ENCODE measurements at regions not wholly inside any gene's neighbourhood (a gene's known extent, or its start where the extent isn't known, plus 50 kb on each side); places are given as distances from the start of the nearest gene placed in this dataset.

DNA sequence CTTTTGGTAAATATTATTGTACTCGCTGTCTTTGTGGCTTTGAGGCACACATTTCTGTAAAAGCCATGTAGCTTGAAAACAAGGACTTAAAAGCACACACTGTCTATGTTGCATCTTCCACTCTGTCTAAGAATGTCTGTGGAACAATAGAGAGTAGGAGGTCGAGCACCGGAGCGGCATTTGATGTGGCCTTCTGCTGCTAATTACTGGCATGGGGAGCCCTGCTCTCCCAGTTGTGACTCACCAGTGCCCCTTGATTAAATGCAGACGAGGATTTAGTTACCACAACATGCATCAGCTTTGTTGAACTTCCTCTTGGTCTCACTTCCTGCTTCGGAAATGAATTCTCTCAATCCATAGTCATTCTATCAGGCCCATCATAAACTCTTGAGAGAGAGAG, 680.7 kb upstream of the SLC35B3 start:
- TF ChIP-seq NFIC (IDR thresholded peaks at IDR 0.05) (no peak), TAF1 (IDR thresholded peaks at IDR 0.05; ENCODE audit: low read depth) (no peak)

DNA sequence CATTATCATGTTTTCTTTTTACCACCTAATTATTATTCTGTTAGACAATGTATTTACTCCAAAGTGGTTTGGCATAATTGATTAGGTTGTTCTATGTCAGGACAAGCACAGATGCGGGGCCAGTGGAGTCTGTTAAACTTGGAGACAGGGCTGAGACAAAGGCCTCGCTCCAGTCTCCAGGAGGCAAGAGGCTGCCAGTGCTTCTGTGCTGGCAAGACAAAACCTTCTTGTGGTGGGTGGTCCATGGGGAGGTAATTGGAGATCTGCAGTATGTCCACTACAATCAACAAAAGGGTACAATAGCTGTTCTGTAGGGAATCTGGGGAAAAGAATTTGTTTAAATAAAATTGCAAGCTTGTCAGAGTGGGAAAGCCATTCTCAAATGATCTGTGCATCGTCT, 677.2 kb upstream of the SLC35B3 start:
- no peak for TF ChIP-seq CREB1 (IDR thresholded peaks at IDR 0.05; ENCODE audit: low read depth)
- TF ChIP-seq EP300 (IDR thresholded peaks at IDR 0.05; ENCODE audit: borderline replicate concordance) = no peak
- TF ChIP-seq TCF12 (IDR thresholded peaks at IDR 0.05; ENCODE audit: low read depth) = no peak
- no peak for TF ChIP-seq TAF1 (IDR thresholded peaks at IDR 0.05; ENCODE audit: low read depth)
- TF ChIP-seq, protein P1, sequence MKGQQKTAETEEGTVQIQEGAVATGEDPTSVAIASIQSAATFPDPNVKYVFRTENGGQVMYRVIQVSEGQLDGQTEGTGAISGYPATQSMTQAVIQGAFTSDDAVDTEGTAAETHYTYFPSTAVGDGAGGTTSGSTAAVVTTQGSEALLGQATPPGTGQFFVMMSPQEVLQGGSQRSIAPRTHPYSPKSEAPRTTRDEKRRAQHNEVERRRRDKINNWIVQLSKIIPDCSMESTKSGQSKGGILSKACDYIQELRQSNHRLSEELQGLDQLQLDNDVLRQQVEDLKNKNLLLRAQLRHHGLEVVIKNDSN (IDR thresholded peaks at IDR 0.05) = no peak
- TF ChIP-seq, protein P2, sequence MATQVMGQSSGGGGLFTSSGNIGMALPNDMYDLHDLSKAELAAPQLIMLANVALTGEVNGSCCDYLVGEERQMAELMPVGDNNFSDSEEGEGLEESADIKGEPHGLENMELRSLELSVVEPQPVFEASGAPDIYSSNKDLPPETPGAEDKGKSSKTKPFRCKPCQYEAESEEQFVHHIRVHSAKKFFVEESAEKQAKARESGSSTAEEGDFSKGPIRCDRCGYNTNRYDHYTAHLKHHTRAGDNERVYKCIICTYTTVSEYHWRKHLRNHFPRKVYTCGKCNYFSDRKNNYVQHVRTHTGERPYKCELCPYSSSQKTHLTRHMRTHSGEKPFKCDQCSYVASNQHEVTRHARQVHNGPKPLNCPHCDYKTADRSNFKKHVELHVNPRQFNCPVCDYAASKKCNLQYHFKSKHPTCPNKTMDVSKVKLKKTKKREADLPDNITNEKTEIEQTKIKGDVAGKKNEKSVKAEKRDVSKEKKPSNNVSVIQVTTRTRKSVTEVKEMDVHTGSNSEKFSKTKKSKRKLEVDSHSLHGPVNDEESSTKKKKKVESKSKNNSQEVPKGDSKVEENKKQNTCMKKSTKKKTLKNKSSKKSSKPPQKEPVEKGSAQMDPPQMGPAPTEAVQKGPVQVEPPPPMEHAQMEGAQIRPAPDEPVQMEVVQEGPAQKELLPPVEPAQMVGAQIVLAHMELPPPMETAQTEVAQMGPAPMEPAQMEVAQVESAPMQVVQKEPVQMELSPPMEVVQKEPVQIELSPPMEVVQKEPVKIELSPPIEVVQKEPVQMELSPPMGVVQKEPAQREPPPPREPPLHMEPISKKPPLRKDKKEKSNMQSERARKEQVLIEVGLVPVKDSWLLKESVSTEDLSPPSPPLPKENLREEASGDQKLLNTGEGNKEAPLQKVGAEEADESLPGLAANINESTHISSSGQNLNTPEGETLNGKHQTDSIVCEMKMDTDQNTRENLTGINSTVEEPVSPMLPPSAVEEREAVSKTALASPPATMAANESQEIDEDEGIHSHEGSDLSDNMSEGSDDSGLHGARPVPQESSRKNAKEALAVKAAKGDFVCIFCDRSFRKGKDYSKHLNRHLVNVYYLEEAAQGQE (IDR thresholded peaks at IDR 0.05; ENCODE audit: low read depth) = no peak
- no peak for TF ChIP-seq CEBPB (IDR thresholded peaks at IDR 0.05)
- no peak for TF ChIP-seq NFIC (IDR thresholded peaks at IDR 0.05)
- no peak for TF ChIP-seq RAD21 (IDR thresholded peaks at IDR 0.05; ENCODE audit: low read depth)
- TF ChIP-seq EGR1 (IDR thresholded peaks at IDR 0.05) = no peak
- TF ChIP-seq, protein P3, sequence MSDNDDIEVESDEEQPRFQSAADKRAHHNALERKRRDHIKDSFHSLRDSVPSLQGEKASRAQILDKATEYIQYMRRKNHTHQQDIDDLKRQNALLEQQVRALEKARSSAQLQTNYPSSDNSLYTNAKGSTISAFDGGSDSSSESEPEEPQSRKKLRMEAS (IDR thresholded peaks at IDR 0.05) = no peak
- no peak for TF ChIP-seq ZBTB7A (IDR thresholded peaks at IDR 0.05; ENCODE audit: low read depth)
- TF ChIP-seq YY1 (IDR thresholded peaks at IDR 0.05; ENCODE audit: low read depth) = no peak
- no peak for TF ChIP-seq FOXM1 (IDR thresholded peaks at IDR 0.05; ENCODE audit: borderline replicate concordance, low read depth)
- no peak for TF ChIP-seq TEAD4 (IDR thresholded peaks at IDR 0.05)

DNA sequence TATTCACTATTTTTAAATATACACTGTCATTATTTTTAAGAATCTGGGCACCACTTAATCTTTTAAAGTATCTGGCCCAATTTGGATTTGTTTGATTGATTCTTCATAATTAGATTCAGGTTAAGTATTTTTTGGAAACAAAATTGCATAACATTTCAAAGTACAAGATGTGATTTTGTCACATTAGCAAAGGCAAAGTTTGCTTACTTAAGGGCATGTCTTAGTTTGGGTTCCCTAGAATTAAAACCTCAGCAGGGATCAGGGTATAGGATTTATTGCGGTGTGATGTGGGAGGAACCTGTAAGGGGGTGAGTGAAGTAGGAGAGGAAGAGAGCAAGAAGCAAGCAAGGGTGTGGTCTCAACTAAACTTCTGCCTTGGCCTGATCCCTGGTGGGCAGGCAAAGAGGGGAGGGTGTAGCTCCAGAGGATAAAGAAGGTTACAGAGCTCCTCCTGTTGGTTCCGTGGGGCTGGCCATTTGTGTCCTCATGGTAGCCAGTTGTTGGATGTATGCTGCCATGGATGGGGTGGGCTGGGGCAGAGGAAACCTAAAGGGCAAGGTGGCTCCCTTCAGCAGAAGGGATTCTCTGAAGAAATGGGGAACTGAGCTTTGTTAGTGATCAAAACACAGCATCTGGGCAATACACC, 668.7 kb upstream of the SLC35B3 start:
- TF ChIP-seq, protein P3 (IDR thresholded peaks at IDR 0.05) = no peak
- TF ChIP-seq EP300 (IDR thresholded peaks at IDR 0.05; ENCODE audit: borderline replicate concordance) (no peak), TCF12 (IDR thresholded peaks at IDR 0.05; ENCODE audit: low read depth) (no peak)

DNA sequence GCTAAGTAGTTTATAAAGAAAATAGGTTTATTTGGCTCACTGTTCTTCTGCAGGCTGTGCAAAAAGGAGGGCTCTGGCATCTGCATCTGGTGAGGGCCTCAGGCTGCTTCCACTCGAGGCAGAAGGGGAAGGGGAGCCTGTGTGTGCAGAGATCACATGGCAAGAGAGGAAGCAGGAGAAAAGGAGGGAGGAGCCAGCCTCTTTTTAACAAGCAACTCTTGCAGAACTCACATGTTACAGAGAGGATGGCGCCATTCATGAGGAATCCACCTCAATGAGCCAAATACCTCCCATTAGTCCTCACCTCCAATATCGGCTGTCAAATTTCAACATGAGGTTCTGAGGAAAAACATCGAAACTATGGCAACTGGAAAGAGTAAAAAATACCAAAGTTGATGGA, 666.6 kb upstream of the SLC35B3 start:
- TF ChIP-seq EP300 (IDR thresholded peaks at IDR 0.05; ENCODE audit: borderline replicate concordance) = no peak
- no peak for TF ChIP-seq CEBPB (IDR thresholded peaks at IDR 0.05)
- TF ChIP-seq TEAD4 (IDR thresholded peaks at IDR 0.05) = no peak
- TF ChIP-seq, protein P2 (IDR thresholded peaks at IDR 0.05; ENCODE audit: low read depth) = no peak
- no peak for TF ChIP-seq FOXM1 (IDR thresholded peaks at IDR 0.05; ENCODE audit: borderline replicate concordance, low read depth)
- TF ChIP-seq CREB1 (IDR thresholded peaks at IDR 0.05; ENCODE audit: low read depth) = no peak
- TF ChIP-seq, protein P1 (IDR thresholded peaks at IDR 0.05) = no peak
- TF ChIP-seq ZBTB7A (IDR thresholded peaks at IDR 0.05; ENCODE audit: low read depth) = no peak
- TF ChIP-seq, protein P3 (IDR thresholded peaks at IDR 0.05) = no peak

DNA sequence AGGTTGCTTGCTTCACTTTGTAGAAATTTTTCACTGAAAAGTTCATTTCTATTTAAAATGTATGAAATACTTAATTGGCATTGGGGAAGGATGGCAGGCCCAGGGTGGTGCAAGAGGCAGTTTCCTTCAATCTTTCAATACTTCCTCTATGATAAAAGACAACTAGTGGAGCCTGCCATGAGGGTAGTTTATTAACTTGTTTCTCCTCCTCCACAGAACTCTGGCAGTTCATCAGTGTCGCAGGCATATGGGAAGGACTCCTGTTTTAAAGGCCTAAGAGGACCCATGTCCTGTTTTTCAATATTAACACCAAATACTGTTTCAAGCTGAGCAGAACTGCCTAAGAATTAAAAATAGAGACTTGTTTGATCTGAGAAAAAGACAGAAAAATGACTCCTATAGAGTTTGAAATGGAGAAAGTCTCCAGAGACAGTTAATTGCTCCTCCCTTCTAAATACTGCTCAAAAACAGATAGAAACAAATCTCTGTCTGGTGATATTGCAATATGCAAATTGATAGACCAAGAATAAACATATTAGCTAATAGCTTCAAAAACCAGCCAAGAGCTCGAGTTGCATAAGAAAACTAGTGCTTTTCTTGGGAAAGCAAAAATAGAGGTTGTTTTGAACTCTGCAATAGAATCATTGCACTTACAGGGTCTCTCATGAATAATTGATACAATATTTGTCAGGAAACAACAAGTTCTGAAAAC, 665.7 kb upstream of the SLC35B3 start:
- TF ChIP-seq NFIC (IDR thresholded peaks at IDR 0.05) (no peak), RAD21 (IDR thresholded peaks at IDR 0.05; ENCODE audit: low read depth) (no peak), TAF1 (IDR thresholded peaks at IDR 0.05; ENCODE audit: low read depth) (no peak), YY1 (IDR thresholded peaks at IDR 0.05; ENCODE audit: low read depth) (no peak), TEAD4 (IDR thresholded peaks at IDR 0.05) (no peak), CEBPB (IDR thresholded peaks at IDR 0.05) (no peak), TCF12 (IDR thresholded peaks at IDR 0.05; ENCODE audit: low read depth) (no peak), EP300 (IDR thresholded peaks at IDR 0.05; ENCODE audit: borderline replicate concordance) (no peak), CREB1 (IDR thresholded peaks at IDR 0.05; ENCODE audit: low read depth) (no peak), ZBTB7A (IDR thresholded peaks at IDR 0.05; ENCODE audit: low read depth) (no peak), FOXM1 (IDR thresholded peaks at IDR 0.05; ENCODE audit: borderline replicate concordance, low read depth) (no peak), EGR1 (IDR thresholded peaks at IDR 0.05) (no peak)
- TF ChIP-seq, protein P2 (IDR thresholded peaks at IDR 0.05; ENCODE audit: low read depth) = no peak
- TF ChIP-seq, protein P3 (IDR thresholded peaks at IDR 0.05) = no peak
- TF ChIP-seq, protein P1 (IDR thresholded peaks at IDR 0.05) = no peak

All from Ishikawa (cell line).